ENCODE measurements at regions not wholly inside any gene's neighbourhood (a gene's known extent, or its start where the extent isn't known, plus 50 kb on each side); places are given as distances from the start of the nearest gene placed in this dataset.
"Not testable (repeated sequence)": the region's sequence is repeated elsewhere in the genome, so short reads cannot be mapped to it uniquely, and the experiment has no call there.

DNA sequence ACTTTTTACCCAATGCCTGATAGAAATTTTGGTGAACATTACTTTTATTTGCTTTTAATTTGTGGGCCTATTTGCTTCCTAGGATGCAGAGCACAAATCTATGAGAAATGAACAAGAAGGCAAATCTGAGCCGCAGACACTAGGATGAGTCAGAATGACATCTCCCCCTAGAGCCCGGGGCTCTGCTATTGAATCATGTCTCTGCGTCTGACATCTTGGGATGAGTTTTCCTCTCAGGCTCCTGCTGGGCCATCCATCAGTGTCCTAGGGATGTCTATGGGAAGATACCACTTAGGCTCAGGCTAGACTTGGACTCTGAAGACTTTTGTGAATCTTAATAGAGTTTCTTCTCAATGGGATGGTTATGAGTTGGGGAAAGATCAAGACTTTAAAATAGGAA lies 157.3 kb upstream of the MTPN start:
- DNase-seq (ENCODE audit: extremely low read depth in 1 of 2, low read depth in 1 of 2): no peak

DNA sequence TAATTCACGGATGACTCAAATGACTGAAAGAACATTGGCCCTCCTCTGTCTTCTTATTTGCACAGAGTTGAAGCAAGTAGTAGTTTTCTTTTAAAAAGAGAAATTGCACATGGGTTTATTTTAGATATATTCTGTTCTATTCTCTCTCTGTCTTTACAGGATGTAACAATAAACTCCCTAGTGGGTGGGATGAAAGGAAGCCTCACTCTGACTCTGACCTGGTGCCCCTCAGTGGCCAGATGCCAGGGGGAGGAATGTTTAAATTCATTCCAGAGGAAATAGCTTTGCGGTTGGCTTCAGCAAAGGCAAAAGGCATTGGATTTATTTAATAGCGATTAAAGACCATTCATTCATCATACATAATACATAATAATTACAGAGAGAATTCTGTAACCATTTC lies 156.4 kb upstream of the MTPN start:
- DNase-seq (ENCODE audit: extremely low read depth in 1 of 2, low read depth in 1 of 2): no peak

DNA sequence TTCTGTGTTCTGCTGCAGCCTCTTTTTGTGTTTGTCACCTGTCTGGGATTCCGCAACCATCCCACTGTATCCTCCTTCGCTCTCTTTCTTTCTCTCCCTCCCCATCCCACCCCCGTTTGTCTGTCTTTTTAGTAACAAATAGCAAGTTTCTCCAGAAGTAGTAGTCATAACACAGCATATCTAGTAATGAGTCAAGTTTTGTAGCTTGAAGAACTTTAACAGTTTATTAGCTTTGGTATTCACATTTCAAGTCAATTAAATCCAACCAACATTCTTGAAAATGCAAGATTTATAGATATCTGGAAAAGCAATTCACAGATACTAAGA lies 154.1 kb upstream of the MTPN start:
- DNase-seq (ENCODE audit: extremely low read depth in 1 of 2, low read depth in 1 of 2): no peak

DNA sequence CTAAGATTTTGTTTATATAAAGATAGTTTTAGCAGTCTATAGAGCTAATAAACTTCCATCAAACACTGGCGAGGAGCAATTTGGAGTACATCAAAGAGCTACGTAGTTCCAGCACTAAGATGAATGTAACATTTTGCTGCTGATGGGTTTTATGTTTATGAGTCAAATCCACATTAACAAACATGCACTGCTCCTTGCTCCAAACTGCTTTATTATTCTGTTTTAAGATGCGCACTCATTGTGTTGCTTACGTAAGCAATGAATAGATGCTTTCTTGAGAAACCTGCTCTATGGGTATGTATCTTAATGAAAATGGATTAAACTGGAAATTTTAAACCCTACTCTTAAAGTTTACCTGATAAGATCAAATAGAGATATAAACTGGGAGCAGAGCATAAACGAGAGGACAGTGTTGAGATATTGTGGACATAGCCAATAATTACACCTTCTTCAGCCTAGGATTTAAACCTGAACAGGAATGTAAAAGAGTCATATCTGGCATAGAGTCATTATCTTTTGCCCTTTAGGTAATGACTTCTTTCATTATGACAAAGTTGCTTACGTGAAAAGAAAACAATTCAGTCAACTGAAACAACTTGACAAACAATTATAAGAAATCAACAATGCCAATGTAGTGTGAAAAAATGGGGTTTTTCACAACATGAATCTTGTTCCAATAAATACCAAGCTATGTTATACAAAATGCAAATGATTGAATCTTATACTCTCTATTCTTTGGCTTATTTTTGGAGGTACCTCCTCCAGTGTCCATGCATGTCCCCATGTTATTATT lies 153.5 kb upstream of the MTPN start:
- DNase-seq (ENCODE audit: extremely low read depth in 1 of 2, low read depth in 1 of 2): no peak

DNA sequence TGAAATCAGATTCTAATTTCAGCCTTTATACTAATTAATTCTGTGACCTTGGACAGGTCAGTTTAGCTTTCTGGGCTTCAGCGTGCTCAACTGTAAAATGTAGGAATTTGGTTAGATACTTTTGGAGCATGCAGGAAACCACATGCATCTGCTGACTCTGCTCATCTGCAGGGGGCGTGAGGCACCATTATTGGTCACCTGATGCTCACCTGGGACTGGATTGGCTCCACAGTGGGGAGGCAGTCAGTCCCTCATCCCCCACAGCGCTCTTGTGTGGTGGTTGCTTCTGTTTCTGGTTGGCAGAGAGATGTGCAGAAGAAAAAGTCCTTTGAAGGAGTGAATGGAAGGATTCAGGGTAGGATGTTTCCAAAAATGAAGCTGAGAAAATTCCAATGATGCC lies 150.9 kb upstream of the MTPN start:
- DNase-seq (ENCODE audit: extremely low read depth in 1 of 2, low read depth in 1 of 2): no peak

DNA sequence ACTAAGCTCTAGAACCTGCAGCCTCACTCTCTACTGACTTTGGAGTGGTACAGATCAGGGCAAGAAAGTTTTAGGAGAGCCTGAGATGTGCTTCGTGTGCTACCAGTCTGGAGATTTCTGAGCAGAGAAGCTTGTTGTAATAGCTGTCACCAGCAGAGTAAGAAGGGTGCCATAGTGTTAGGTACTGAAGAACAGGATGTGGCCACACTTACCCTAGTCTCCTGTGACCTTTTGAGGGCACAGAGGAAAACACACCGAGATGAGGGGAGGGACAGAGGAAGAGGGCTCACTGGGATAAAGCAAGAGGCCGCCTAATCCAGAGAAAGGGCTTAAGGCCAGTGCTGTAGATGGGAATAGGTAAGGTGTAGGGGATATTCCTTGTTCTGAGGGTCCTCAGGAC lies 146.2 kb upstream of the MTPN start:
- no peak for DNase-seq (ENCODE audit: extremely low read depth in 1 of 2, low read depth in 1 of 2)

DNA sequence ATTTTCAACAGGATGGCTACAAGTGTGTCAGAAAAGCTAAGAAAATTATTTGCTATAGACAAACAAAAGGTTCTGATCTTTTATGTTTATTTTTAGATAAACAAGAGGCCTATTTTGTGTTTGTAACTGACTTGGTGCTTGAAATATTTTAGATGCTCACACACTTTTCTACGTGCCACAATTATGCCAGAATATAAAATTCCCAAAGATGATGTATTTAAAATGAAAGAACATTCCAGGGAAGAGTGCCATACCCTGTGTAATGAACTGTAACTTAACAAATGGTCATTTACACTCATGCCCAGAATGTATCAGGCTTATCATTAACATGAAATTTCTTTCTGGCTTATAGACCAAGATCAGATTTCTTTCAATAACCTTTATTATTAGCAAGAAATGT lies 144.9 kb upstream of the MTPN start:
- no peak for DNase-seq (ENCODE audit: extremely low read depth in 1 of 2, low read depth in 1 of 2)

DNA sequence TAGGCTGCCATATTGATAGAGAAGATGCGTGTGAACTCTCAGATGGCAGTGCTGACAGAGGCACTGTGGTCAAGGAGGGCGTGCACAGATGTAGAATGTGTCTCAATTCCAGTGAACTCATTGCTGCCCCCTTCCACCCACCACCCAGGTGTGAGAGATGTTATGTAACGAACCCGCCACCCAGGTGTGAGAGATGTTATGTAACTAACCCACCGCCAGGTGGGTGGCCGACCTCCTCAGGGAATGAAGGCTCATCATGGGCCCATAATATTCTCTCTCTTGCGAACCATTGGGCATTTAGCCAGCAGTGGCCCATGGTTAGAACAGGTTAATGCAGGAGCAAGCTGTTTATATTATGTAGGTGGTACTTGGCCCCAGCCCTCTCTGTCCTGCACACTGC lies 140.4 kb upstream of the MTPN start:
- DNase-seq (ENCODE audit: extremely low read depth in 1 of 2, low read depth in 1 of 2): no peak

DNA sequence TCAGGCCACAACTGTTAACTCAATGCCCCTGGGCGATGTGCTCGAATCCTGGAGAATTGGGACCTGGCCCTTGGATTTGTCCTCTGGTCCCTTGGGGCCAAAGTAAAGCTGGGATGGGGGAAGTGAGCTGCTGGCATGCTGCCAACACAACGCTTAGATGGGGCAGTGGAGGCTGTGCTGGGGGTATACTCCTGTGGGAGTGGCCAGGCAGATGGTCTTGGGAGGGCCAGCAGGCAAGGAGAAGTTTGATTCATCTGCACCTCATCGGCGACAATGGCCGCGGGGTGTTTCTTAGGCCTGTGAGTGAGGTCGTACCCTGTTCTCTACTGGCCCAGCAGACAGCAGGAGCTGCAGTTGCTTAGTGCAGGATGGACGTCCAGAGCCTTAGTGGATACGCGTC lies 139.0 kb upstream of the MTPN start:
- no peak for DNase-seq (ENCODE audit: extremely low read depth in 1 of 2, low read depth in 1 of 2)

DNA sequence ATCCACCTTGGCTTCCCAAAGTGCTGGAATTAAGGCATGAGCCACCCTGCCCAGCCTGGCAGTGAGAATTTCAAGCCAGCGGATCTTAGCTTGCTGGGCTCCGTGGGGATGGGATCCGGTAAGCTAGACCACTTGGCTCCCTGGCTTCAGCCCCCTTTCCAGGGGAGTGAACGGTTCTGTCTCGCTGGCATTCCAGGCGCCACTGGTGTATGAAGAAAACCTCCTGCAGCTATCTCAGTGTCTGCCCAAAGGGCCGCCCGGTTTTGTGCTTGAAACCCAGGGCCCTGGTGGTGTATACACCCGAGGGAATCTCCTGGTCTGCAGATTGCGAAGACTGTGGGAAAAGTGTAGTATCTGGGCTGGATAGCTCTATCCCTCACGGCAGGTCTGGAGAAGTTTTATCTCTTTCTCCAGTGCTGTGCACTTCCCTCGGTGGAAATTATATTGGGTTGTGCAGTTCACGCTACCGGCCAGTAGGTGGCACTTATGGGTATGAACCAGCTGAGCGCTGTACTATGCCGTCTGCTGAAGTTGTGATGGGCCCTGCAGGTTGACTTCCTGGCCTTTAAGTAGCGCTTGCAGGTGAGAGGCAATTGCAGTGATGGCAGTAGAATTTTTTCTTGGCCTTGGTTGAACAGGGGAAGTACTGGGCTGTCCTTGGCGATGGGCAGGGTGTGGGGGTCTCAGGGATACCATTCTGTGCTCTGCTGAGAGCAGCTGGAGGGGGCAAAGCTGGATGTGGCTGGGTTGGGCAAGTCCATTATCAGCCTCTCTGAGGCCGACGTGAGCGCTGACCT lies 138.0 kb upstream of the MTPN start:
- DNase-seq (ENCODE audit: extremely low read depth in 1 of 2, low read depth in 1 of 2): peak in 1 of 2 donors; percentile 19

DNA sequence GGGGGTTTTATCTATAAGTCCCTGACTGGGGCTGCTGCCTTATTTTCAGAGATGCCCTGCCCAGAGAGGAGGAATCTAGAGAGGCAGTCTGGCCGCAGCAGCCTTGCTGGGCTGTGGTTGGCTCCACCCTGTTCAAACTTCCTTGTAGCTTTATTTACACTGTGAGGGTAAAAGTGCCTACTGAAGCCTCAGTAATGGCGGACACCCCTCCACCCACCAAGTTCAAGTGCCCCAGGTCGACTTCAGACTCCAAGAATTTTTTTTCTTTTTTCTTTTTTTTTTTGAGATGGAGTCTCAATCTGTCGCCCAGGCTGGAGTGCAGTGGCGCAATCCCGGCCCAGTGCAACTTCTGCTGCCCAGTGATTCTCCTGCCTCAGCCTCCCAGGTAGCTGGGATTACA lies 137.3 kb upstream of the MTPN start:
- not testable (repeated sequence) for DNase-seq (ENCODE audit: extremely low read depth in 1 of 2, low read depth in 1 of 2)

DNA sequence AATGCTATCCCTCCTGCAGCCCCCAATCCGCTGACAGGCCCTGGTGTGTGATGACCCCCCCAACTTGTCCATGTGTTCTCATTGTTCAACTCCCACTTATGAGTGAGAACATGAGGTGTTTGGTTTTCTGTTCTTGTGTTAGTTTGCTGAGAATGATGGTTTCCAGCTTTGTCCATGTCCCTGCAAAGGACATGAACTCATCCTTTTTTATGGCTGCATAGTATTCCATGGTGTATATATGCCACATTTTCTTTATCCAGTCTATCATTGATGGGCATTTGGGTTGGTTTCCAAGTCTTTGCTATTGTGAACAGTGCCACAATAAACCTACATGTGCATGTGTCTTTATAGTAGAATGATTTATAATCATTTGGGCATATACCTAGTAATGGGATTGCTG lies 131.9 kb upstream of the MTPN start:
- not testable (repeated sequence) for DNase-seq (ENCODE audit: extremely low read depth in 1 of 2, low read depth in 1 of 2)

DNA sequence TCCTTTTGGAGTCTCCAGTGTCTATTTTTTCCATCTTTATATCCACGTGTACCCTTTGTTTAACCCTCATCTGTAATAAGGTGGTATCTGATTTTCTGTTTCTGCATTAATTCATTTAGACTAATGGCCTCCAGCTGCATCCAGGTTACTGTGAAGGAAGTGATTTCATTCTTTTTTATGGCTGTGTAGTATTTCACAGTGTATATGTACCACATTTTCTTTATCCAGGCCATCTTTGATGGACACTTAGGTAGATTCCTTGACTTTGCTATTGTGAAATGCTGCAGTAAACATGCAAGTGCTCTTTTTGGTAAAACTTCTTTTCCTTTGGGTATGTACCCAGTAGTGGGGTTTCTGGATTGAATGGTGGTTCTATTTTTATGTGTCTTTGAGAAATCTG lies 128.0 kb upstream of the MTPN start:
- DNase-seq (ENCODE audit: extremely low read depth in 1 of 2, low read depth in 1 of 2): no peak

DNA sequence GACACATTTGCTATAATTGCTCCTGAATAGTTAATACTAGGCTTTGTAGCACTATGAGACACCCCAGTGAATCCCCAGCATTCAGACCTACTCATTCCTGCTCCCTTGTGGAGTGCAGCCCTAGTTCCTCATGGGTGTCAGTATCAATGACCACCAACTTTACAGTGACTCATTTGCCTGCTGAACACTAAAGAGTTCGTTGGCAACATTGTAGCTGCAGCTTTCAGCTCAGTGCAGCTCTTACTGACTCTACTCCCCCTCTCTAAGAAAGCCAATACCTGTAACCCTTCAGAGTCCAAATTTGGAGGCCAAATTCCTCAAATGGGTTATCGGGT lies 127.1 kb upstream of the MTPN start:
- DNase-seq (ENCODE audit: extremely low read depth in 1 of 2, low read depth in 1 of 2): no peak

DNA sequence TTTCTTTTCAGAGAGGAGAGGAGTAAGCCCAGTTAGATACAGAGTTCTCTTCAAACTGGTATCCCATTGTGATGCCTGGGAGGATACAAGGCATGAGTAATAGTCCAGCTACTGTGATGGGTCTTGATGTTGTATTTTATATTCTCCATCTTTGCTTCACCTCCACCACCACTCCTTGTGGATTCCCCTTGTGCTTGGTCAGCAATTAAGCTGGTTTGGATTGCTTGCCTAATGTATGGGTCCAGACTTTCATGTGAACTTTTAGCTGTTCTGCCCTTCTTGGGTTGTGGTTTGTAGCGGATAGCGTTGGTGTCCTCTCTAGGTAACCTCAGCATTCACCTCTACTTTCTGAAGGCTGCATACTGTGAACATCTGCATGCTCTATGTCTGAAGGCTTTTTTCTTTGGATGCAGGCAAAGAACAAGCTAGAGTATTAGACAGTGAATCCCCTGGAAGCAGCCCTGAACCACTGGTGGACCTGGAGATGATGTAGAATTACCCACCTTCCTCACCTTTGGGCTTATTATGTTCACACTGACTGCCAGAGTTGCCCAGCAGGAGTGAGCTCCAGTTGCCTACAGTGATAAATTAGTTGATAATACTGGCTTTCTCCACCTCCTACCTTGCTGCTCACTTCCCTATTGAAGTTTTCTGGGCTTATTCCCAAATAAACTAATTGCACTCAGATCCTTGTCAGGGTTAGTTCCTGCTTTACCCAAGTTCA lies 126.5 kb upstream of the MTPN start:
- DNase-seq (ENCODE audit: extremely low read depth in 1 of 2, low read depth in 1 of 2): no peak

DNA sequence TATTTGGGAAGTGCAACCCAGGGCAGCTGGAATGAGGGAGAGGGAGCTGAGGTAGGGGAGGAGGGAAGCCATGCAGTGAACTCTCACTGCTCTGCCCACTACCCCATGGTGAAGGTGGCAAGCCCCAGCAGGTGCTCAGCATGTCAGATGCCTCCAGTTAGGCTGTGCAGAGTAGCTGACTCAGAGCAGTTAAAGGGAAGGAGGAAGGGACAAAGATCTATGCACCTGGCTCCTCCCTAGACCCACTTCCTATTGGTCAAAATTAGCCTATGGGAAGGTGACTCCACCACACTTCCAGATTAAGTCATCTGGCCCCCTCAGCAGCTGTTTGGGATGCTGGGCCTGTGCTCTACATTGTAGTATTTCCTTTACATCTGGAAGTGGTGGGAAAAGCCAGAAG lies 125.7 kb upstream of the MTPN start:
- DNase-seq (ENCODE audit: extremely low read depth in 1 of 2, low read depth in 1 of 2): no peak

DNA sequence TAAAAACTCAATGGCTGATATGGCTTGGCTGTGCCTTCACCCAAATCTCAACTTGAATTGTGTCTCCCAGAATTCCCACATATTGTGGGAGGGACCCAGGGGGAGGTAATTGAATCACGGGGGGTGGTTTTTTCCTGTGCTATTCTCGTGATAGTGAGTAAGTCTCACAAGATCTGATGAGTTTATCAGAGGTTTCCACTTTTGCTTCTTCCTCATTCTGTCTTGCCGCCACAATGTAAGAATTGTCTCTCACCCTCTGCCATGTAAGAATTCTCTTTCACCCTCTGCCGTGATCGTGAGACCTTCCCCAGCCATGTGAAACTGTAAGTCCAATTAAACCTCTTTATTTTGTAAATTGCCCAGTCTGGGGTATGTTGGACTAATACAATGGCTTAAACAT lies 115.6 kb upstream of the MTPN start:
- not testable (repeated sequence) for DNase-seq (ENCODE audit: extremely low read depth in 1 of 2, low read depth in 1 of 2)

DNA sequence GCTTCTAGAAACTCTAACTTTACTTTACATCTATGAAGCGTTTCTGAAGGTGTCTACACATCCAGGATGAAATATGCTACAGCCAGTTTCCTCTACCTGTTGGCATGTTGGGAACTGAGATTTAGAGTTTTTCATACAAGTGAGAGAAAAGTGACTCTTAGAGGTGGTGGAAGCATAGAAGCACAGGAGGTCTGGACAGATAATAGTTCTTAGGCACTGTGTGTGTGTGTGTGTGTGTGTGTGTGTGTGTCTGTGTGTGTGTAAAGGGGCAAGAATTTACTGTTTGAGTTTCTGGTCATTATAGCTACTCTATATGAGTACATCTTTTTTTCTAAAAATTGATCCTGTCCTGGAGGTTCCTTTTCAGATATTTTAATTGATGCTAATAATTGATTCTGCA lies 110.7 kb upstream of the MTPN start:
- DNase-seq (ENCODE audit: extremely low read depth in 1 of 2, low read depth in 1 of 2): no peak

DNA sequence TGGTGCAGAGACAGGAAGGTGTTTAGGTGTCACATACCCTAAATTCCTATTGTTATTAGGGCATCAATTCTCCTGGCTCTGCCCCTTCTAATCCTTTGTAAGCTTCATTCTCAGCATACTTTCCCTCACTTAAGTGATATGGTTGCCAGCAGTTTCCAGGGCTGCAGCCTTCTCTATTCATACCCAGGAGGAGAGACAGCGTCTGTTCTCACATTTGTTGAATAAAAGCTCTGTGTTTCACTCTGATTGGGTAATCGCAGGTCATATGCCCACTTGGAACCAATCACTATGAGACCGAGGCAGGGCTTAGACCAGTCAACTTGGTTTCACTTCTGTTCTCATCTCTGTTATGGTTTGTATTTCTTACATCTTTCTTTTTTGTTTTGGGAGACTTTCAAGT lies 109.6 kb upstream of the MTPN start:
- no peak for DNase-seq (ENCODE audit: extremely low read depth in 1 of 2, low read depth in 1 of 2)

DNA sequence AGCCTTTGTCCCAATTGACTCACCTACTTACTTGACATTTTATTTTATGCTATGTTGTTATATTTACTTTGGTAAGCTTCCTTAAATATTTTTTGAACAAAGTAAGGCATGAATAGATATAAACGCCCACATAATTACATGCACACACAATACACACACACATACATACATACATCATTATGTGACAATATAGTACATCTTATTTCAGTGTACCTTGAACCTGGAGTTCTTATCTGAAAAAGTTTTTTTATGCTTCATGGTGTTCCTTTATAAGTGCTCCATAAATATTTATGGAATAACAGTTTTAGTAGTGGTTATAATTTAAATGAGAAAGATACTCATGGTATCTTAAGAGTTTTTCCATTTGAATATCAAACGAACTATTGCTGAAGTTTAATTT lies 102.8 kb upstream of the MTPN start:
- DNase-seq (ENCODE audit: extremely low read depth in 1 of 2, low read depth in 1 of 2): no peak

DNA sequence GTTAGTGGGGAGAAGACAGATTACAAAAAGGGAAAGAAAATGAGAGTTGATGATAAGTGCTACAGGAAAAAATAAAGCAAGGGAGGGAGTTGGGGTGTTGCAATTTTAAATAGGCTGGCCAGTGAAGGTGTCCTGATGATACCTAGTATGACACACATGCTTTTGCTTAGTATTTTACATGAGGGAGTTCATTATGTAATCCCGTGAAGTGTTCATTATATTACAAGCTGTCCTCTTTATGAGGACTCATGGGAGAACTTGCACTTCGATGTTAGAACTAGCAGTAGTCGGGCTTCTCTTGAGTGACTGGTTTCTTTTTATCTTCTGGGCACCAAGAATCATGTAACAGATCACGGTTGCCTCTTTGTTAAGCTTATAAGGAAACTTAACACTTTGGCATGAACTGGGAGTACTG lies 102.3 kb upstream of the MTPN start:
- DNase-seq (ENCODE audit: extremely low read depth in 1 of 2, low read depth in 1 of 2): no peak

DNA sequence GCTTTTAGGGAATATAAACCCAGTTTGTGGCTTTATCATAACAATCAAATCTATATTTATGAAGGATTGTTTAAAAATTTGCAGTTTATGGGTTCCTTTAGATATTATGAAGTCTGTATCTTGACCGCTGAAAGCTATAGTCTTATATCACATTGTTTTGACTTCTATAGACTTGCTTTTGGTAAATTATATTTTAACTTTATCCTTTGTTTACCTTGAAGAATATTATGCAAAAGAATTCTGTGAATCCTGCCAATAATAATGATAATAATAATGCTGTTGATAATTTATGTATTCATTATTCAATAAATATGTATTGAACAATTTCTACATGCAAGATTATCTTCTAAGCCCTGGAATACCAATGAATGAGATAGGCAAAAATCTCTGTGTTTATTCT lies 101.9 kb upstream of the MTPN start:
- DNase-seq (ENCODE audit: extremely low read depth in 1 of 2, low read depth in 1 of 2): no peak
